ENCODE measurements at regions not wholly inside any gene's neighbourhood (a gene's known extent, or its start where the extent isn't known, plus 50 kb on each side); places are given as distances from the start of the nearest gene placed in this dataset.
A peak's percentile ranks its signal among the peaks of the same experiment; 100 is the strongest.

DNA sequence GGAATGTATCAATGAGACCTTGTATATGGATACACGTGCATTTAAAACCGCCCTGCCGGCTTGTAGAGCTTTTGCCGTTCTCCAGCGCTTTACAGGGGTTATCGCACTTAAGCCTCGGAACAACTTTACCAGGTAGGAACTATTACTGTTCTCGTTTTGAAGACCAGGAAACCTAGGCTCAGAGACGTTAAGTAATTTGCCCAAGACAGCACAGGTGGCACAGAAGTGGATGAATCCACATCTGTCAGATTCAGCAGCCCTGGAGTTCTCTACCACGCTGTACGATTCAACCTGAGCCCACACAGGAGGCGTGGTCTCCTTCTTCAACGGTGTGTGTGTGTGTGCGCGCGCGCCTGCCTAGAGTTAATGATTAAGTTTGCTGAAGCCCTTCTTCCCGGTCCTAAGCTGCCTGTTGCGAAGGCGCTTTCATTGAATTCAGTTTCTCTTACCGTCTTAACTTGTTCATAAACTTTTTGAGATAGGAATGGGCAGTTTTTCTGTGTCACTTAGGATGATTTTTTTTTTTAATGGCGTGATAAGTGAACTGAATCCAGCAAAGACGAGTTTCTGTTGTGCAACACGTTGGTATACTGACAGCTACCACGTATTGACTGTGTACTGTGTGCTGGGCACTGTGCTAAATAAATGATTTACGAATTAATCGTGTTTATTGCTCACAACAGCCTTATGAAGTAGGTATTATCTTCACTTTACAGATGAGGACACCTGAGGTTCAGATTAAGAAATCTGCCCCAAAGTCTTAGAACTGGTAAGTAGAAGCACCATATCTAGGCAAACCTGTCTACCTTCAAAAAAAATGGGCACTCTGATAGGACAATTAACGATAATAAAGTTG, 67.4 kb downstream of the KCNRG start:
- TF ChIP-seq CSDC2 (CRISPR knock-in tag; IDR thresholded peaks at IDR 0.05), result no peak
- TF ChIP-seq ZFP3 (CRISPR knock-in tag; IDR thresholded peaks at IDR 0.05), result no peak
- TF ChIP-seq ZNF565 (CRISPR knock-in tag; conservative IDR thresholded peaks at IDR 0.05; ENCODE audit: low read depth), result no peak
- no peak for TF ChIP-seq PPARA (CRISPR knock-in tag; IDR thresholded peaks at IDR 0.05; ENCODE audit: borderline replicate concordance)
- TF ChIP-seq BACH2 (CRISPR knock-in tag; IDR thresholded peaks at IDR 0.05; ENCODE audit: borderline replicate concordance), result no peak
- TF ChIP-seq, protein P1, sequence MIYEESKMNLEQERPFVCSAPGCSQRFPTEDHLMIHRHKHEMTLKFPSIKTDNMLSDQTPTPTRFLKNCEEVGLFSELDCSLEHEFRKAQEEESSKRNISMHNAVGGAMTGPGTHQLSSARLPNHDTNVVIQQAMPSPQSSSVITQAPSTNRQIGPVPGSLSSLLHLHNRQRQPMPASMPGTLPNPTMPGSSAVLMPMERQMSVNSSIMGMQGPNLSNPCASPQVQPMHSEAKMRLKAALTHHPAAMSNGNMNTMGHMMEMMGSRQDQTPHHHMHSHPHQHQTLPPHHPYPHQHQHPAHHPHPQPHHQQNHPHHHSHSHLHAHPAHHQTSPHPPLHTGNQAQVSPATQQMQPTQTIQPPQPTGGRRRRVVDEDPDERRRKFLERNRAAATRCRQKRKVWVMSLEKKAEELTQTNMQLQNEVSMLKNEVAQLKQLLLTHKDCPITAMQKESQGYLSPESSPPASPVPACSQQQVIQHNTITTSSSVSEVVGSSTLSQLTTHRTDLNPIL (CRISPR knock-in tag; IDR thresholded peaks at IDR 0.05; ENCODE audit: low read depth), result no peak
- TF ChIP-seq TCF4 (CRISPR knock-in tag; IDR thresholded peaks at IDR 0.05; ENCODE audit: borderline replicate concordance), result no peak
- peak; percentile 76 for ATAC-seq

DNA sequence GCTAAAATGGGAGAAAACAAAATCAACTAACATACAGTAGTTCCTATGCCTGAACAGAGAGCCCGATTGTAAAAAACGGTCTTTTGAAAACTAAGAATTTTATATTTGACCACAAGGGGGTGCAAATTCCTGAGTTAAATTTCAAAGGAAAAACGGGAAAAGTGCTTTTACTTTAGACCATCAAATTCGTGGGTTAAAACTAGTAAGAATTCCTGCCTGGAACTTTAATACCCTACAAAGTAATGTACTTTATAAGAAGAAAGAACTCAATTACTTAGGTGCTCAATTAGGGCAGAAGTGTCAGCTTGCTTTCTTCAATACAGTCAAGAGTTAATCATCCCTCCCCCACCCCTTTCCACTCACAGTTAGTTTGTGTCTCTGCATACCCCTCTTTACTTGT, 69.8 kb downstream of the KCNRG start:
- TF ChIP-seq, protein P2, sequence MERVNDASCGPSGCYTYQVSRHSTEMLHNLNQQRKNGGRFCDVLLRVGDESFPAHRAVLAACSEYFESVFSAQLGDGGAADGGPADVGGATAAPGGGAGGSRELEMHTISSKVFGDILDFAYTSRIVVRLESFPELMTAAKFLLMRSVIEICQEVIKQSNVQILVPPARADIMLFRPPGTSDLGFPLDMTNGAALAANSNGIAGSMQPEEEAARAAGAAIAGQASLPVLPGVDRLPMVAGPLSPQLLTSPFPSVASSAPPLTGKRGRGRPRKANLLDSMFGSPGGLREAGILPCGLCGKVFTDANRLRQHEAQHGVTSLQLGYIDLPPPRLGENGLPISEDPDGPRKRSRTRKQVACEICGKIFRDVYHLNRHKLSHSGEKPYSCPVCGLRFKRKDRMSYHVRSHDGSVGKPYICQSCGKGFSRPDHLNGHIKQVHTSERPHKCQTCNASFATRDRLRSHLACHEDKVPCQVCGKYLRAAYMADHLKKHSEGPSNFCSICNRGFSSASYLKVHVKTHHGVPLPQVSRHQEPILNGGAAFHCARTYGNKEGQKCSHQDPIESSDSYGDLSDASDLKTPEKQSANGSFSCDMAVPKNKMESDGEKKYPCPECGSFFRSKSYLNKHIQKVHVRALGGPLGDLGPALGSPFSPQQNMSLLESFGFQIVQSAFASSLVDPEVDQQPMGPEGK (CRISPR knock-in tag; IDR thresholded peaks at IDR 0.05; ENCODE audit: borderline replicate concordance), result no peak
- TF ChIP-seq BACH2 (CRISPR knock-in tag; IDR thresholded peaks at IDR 0.05; ENCODE audit: borderline replicate concordance), result no peak
- TF ChIP-seq, protein P3, sequence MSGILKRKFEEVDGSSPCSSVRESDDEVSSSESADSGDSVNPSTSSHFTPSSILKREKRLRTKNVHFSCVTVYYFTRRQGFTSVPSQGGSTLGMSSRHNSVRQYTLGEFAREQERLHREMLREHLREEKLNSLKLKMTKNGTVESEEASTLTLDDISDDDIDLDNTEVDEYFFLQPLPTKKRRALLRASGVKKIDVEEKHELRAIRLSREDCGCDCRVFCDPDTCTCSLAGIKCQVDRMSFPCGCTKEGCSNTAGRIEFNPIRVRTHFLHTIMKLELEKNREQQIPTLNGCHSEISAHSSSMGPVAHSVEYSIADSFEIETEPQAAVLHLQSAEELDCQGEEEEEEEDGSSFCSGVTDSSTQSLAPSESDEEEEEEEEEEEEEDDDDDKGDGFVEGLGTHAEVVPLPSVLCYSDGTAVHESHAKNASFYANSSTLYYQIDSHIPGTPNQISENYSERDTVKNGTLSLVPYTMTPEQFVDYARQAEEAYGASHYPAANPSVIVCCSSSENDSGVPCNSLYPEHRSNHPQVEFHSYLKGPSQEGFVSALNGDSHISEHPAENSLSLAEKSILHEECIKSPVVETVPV (CRISPR knock-in tag; IDR thresholded peaks at IDR 0.05), result no peak
- TF ChIP-seq OSR1 (CRISPR knock-in tag; IDR thresholded peaks at IDR 0.05), result no peak
- TF ChIP-seq TOX (CRISPR knock-in tag; IDR thresholded peaks at IDR 0.05; ENCODE audit: borderline replicate concordance), result no peak
- TF ChIP-seq, protein P4, sequence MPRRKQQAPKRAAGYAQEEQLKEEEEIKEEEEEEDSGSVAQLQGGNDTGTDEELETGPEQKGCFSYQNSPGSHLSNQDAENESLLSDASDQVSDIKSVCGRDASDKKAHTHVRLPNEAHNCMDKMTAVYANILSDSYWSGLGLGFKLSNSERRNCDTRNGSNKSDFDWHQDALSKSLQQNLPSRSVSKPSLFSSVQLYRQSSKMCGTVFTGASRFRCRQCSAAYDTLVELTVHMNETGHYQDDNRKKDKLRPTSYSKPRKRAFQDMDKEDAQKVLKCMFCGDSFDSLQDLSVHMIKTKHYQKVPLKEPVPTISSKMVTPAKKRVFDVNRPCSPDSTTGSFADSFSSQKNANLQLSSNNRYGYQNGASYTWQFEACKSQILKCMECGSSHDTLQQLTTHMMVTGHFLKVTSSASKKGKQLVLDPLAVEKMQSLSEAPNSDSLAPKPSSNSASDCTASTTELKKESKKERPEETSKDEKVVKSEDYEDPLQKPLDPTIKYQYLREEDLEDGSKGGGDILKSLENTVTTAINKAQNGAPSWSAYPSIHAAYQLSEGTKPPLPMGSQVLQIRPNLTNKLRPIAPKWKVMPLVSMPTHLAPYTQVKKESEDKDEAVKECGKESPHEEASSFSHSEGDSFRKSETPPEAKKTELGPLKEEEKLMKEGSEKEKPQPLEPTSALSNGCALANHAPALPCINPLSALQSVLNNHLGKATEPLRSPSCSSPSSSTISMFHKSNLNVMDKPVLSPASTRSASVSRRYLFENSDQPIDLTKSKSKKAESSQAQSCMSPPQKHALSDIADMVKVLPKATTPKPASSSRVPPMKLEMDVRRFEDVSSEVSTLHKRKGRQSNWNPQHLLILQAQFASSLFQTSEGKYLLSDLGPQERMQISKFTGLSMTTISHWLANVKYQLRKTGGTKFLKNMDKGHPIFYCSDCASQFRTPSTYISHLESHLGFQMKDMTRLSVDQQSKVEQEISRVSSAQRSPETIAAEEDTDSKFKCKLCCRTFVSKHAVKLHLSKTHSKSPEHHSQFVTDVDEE (CRISPR knock-in tag; IDR thresholded peaks at IDR 0.05), result no peak
- TF ChIP-seq ZNF565 (CRISPR knock-in tag; conservative IDR thresholded peaks at IDR 0.05; ENCODE audit: low read depth), result no peak
- no peak for TF ChIP-seq RARB (CRISPR knock-in tag; IDR thresholded peaks at IDR 0.05)
- TF ChIP-seq, protein P5, sequence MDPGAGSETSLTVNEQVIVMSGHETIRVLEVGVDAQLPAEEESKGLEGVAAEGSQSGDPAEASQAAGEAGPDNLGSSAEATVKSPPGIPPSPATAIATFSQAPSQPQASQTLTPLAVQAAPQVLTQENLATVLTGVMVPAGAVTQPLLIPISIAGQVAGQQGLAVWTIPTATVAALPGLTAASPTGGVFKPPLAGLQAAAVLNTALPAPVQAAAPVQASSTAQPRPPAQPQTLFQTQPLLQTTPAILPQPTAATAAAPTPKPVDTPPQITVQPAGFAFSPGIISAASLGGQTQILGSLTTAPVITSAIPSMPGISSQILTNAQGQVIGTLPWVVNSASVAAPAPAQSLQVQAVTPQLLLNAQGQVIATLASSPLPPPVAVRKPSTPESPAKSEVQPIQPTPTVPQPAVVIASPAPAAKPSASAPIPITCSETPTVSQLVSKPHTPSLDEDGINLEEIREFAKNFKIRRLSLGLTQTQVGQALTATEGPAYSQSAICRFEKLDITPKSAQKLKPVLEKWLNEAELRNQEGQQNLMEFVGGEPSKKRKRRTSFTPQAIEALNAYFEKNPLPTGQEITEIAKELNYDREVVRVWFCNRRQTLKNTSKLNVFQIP (CRISPR knock-in tag; IDR thresholded peaks at IDR 0.05; ENCODE audit: borderline replicate concordance, low read depth), result no peak
- TF ChIP-seq GLIS3 (CRISPR knock-in tag; IDR thresholded peaks at IDR 0.05), result no peak
- TF ChIP-seq ISL1 (CRISPR knock-in tag; IDR thresholded peaks at IDR 0.05), result no peak
- TF ChIP-seq TCF4 (CRISPR knock-in tag; IDR thresholded peaks at IDR 0.05; ENCODE audit: borderline replicate concordance), result no peak
- TF ChIP-seq ZC3H10 (CRISPR knock-in tag; IDR thresholded peaks at IDR 0.05), result no peak
- no peak for TF ChIP-seq ZFP3 (CRISPR knock-in tag; IDR thresholded peaks at IDR 0.05)
- no peak for ATAC-seq

DNA sequence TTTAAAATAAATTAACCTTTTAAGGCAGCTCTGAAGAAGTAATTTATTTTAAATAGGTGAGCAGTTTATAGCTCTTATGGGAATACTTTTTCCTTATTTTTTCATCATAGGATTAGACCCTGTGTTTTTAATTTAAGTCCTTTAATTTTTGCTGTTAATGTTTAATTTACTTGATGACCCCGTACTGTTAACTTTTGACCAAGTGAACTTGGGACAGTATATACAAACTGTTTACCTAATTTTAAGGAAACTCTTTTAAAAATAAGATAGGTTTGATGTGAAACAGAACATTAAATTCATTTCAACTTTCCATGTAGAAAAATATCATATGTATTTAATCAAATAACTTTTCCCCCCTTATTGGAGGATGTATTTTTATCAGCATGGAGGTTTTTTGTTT, 74.4 kb downstream of the KCNRG start:
- no peak for ATAC-seq
- no peak for TF ChIP-seq ZNF565 (CRISPR knock-in tag; conservative IDR thresholded peaks at IDR 0.05; ENCODE audit: low read depth)
- TF ChIP-seq GLIS3 (CRISPR knock-in tag; IDR thresholded peaks at IDR 0.05), result no peak
- TF ChIP-seq PPARA (CRISPR knock-in tag; IDR thresholded peaks at IDR 0.05; ENCODE audit: borderline replicate concordance), result no peak
- TF ChIP-seq ZFP3 (CRISPR knock-in tag; IDR thresholded peaks at IDR 0.05), result no peak
- TF ChIP-seq ZNF8 (CRISPR knock-in tag; IDR thresholded peaks at IDR 0.05), result no peak

All from SK-N-SH treated with all-trans-retinoic acid at 6 μM for 48 hours (cell line).